Tibial nerve (tissue), 4 donors: ENCODE measurements at regions not wholly inside any gene's neighbourhood (a gene's known extent, or its start where the extent isn't known, plus 50 kb on each side); places are given as distances from the start of the nearest gene placed in this dataset.

Experiments
- CTCF ChIP-seq, 5 experiments: fragments of 200-600 bp in 3 of 5; fragments of 450-650 bp in 2 of 5; sonication (generic) in 3 of 5; IDR thresholded peaks; one replicate each; pipeline ENCODE4 v1.5.1; 2016 to 2019; ENCODE audit warnings: antibody characterized with exemption in 5 of 5, mild to moderate bottlenecking in 3 of 5, moderate library complexity in 2 of 5
- EP300 ChIP-seq, 2 donors: sonication (generic); formaldehyde crosslinking; IDR thresholded peaks; one replicate each; pipeline ENCODE4 v1.6.1; 2017; ENCODE audit warnings: antibody characterized with exemption in 2 of 2, mild to moderate bottlenecking in 1 of 2

- no peak for TF ChIP-seq CTCF (IDR thresholded peaks at IDR 0.05)
- no peak for TF ChIP-seq EP300 (IDR thresholded peaks at IDR 0.05)
Observed at GRCh38 chr4:178415925-178416324, 973.7 kb upstream of the AGA start.
